ENCODE measurements at regions not wholly inside any gene's neighbourhood (a gene's known extent, or its start where the extent isn't known, plus 50 kb on each side); places are given as distances from the start of the nearest gene placed in this dataset.

DNA sequence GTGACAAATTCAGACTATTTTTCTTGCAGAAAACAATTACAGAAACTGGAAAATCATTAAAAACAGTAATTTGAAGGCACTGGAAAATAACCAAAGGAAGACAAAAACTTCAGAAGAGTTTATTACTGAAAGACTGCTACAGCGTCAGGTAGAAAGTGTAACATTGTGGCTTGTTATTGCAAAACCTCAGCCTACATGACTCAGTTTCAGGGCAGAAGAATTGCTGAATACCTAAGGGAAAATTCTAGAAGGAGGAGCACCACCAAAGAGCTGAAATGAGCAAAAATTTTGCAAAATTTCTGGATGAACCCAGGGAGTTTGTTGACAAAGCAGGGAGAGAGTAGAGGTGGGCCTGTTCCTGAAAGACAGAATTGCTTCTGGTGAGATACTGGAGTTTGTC, 219.6 kb downstream of the C3orf38 start:
- H3K56ac ChIP-seq (replicated peaks; ENCODE audit: insufficient read length, low read depth, low read length) = no peak overlapping the region
- H2AK5ac ChIP-seq (ENCODE audit: low read depth, low read length) = no peak overlapping the region
- no peaks in the 10 kb centered on the region for H3K36me3 ChIP-seq (ENCODE audit: control insufficient read depth in 2 of 4, insufficient read depth in 4 of 4, low read length in 3 of 4)
- H4K5ac ChIP-seq (ENCODE audit: insufficient read length, low read depth, low read length) = no peak overlapping the region
- no peak overlapping the region for H3K14ac ChIP-seq (ENCODE audit: insufficient read length)
- FAIRE-seq = no peak
- H3K4me3 ChIP-seq (ENCODE audit: extremely low read depth in 1 of 4, insufficient read depth in 2 of 4, low read depth in 3 of 4, low read length in 4 of 4) = no peak overlapping the region
- no peaks in the 10 kb centered on the region for H3K79me2 ChIP-seq (ENCODE audit: control insufficient read depth in 1 of 2, insufficient read depth in 2 of 2, low read length in 2 of 2)
- no peaks in the 10 kb centered on the region for H4K20me1 ChIP-seq (replicated peaks in 1 of 2; ENCODE audit: control insufficient read depth in 1 of 2, insufficient read depth in 2 of 2, low read length in 2 of 2)
- no peak overlapping the region for H2BK12ac ChIP-seq (ENCODE audit: low read depth, low read length)
- no peak overlapping the region for H2BK5ac ChIP-seq (ENCODE audit: low read depth, low read length)
- TF ChIP-seq, protein P1, sequence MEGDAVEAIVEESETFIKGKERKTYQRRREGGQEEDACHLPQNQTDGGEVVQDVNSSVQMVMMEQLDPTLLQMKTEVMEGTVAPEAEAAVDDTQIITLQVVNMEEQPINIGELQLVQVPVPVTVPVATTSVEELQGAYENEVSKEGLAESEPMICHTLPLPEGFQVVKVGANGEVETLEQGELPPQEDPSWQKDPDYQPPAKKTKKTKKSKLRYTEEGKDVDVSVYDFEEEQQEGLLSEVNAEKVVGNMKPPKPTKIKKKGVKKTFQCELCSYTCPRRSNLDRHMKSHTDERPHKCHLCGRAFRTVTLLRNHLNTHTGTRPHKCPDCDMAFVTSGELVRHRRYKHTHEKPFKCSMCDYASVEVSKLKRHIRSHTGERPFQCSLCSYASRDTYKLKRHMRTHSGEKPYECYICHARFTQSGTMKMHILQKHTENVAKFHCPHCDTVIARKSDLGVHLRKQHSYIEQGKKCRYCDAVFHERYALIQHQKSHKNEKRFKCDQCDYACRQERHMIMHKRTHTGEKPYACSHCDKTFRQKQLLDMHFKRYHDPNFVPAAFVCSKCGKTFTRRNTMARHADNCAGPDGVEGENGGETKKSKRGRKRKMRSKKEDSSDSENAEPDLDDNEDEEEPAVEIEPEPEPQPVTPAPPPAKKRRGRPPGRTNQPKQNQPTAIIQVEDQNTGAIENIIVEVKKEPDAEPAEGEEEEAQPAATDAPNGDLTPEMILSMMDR (IDR thresholded peaks at IDR 0.05; ENCODE audit: control extremely low read depth in 1 of 3, insufficient read depth in 1 of 3, low read depth in 1 of 3, low read length in 3 of 3) = no peak
- TF ChIP-seq CTBP2 (IDR thresholded peaks at IDR 0.05; ENCODE audit: borderline replicate concordance, insufficient read depth, insufficient read length, low read length) = no peak
- TF ChIP-seq MAFK (IDR thresholded peaks at IDR 0.05; ENCODE audit: low read depth, low read length) = no peak
- no peak for TF ChIP-seq BRCA1 (IDR thresholded peaks at IDR 0.05; ENCODE audit: low read depth, low read length)
- no peak overlapping the region for H3K27ac ChIP-seq (ENCODE audit: low read depth, low read length)
- no peak overlapping the region for H3K23ac ChIP-seq (ENCODE audit: insufficient read length)
- no peak for DNase-seq (ENCODE audit: low read depth in 1 of 2, low spot score in 2 of 2)
- no peaks in the 10 kb centered on the region for H3K4me1 ChIP-seq (replicated peaks in 1 of 4; ENCODE audit: control insufficient read depth in 3 of 4, insufficient read depth in 4 of 4, low read length in 3 of 4)
- no peak overlapping the region for H2BK20ac ChIP-seq (ENCODE audit: low read length)
- H4K8ac ChIP-seq (ENCODE audit: extremely low read depth, insufficient read depth, low read length) = no peak overlapping the region
- no peak overlapping the region for H3K4ac ChIP-seq (replicated peaks; ENCODE audit: insufficient read length, low read depth, low read length)
- H3K9ac ChIP-seq (replicated peaks in 1 of 4; ENCODE audit: extremely low read depth in 1 of 4, low read depth in 3 of 4, low read length in 3 of 4) = no peak overlapping the region
- H3K79me1 ChIP-seq (ENCODE audit: low read depth, low read length) = no peaks in the 10 kb centered on the region
- 95% methylated on average over 1 of the region's 1 CpG; no CpG with 5 or more reads in 1 of the 2 experiments for WGBS, 2 experiments (ENCODE audit: extremely low coverage in 1 of 2, insufficient coverage in 1 of 2, insufficient read length in 1 of 2, insufficient replicate concordance in 2 of 2, low coverage in 1 of 2, low lambda C conversion rate in 2 of 2, missing lambda C conversion rate in 1 of 2)
- H3K9me3 ChIP-seq (ENCODE audit: insufficient read depth in 2 of 2, low read depth in 1 of 2, low read length in 1 of 2) = no peaks in the 10 kb centered on the region; a peak in 1 of 4 replicates
- no peak overlapping the region for H3K4me2 ChIP-seq (ENCODE audit: insufficient read depth in 1 of 2, low read depth in 2 of 2, low read length in 2 of 2)
- no peak overlapping the region for H2BK120ac ChIP-seq (replicated peaks; ENCODE audit: low read depth, low read length)
- ChIA-PET POLR2A (ENCODE audit: partially characterized antibody) (no interaction called here), CTCF (ENCODE audit: partially characterized antibody) (no interaction called here)
- no peak overlapping the region for H4K91ac ChIP-seq (replicated peaks; ENCODE audit: insufficient read length, low read length)
- no peak overlapping the region for H3K18ac ChIP-seq (ENCODE audit: extremely low read depth, low read length)
- H2AFZ ChIP-seq (ENCODE audit: low read length) = no peak overlapping the region
- H3K27me3 ChIP-seq (replicated peaks in 1 of 4; ENCODE audit: control insufficient read depth in 3 of 4, extremely low read depth in 1 of 4, insufficient read depth in 3 of 4, low read length in 3 of 4) = no peaks in the 10 kb centered on the region
- no peaks in the 10 kb centered on the region for H3K23me2 ChIP-seq (ENCODE audit: low read depth, low read length)
- no peak overlapping the region for H2BK15ac ChIP-seq (ENCODE audit: low read length)

Data from H1 (cell line).